NCI-H460 (cell line): ENCODE measurements at regions not wholly inside any gene's neighbourhood (a gene's known extent, or its start where the extent isn't known, plus 50 kb on each side); places are given as distances from the start of the nearest gene placed in this dataset.

Experiments
- DNase-seq: peaks from one replicate; pipeline ENCODE4 v3.0.0-alpha.2; 2016; ENCODE audit warnings: low read depth; ENCODE audit errors: extremely low read depth

DNA sequence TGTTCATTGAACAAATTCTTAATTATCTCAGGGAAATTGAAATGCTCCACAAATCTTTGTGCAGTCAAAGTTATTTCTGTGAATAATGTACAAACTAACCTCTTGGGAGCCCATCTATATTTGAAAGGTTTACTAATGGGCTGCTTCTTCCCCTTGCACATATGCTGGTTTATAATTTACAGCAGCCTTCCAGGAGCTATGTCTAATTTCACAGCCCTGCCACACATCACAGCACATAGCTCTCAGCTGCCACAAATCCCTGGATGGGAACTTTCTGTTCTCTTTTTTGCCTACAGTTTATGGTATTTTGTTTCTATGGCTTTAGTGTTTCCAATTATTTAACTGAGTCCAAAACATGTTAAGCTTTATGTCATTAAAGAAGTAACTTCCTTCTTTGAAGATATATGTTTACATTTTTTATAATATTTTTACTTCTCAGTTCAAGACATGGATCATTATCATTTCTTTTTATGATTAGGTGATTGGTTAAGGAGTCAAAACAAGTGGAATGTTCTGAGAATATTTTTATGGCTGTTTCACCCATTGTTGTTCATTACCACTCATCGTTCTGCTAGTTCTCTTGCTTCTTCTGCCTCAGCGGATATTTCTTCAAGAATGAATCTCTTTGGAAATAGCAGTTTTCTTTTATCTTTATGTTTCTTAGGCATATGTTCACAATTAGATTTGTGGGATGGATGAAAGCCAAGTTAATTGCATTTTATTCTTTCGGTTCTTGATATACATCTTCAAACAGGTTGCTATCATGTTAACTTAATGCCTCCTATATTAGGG lies 475.6 kb upstream of the MIS18BP1 start:
- DNase-seq = no peak

DNA sequence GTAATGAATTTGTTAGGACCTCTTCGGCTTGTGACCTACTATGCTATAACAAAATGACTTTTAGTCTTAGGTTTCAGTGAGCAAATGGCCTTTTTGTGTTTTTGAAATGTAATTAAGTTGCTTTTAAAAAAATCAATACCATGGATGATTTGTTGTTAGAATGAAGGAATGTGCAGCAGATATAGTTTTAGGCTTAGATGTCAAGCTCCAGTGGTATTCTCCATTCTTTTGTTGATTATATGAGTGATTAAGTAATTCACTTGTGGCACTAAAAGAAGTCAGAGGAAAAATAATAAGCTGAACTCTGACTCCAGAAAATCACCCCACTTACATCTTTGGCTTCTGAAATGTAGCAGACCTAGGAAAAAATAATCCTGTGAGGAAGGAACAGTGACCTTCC lies 474.1 kb upstream of the MIS18BP1 start:
- DNase-seq = no peak

DNA sequence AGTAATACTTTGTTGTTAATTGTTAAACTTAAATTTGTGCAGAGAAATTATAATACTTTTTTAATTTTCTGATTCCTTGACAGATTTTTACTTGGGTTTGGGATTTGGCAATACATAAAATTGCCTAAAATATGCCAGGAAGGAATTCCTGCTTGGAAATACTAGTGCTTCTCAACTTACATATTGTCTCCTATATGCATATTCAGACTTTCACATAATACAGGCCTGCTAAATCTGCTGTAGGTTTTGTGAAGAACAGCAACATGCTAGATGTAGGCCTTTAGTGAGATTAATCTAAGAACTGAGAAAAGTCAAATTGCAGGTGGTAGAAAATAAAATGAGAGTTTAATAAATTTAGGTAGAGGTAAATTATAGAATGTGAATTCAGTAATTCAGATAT lies 468.5 kb upstream of the MIS18BP1 start:
- no peak for DNase-seq

DNA sequence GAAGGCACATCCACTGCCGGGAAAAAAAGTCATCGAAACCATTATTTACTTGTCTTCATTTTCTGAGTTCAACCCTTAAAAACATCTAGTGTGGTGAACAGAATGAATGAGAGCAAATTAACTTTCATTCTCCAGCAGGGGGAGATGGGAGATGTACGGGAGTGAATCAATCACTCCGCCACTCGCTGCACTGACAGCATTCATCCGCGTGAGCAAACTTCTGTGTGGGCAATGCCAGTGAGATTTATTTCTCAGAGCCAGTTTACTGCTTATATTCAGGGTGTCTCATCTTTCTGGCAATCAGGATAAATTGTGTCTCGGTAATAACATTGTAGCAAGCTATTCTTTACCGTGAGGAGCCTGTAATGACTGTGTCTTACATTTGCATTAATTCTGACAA lies 463.6 kb upstream of the MIS18BP1 start:
- DNase-seq = peak; percentile 19

DNA sequence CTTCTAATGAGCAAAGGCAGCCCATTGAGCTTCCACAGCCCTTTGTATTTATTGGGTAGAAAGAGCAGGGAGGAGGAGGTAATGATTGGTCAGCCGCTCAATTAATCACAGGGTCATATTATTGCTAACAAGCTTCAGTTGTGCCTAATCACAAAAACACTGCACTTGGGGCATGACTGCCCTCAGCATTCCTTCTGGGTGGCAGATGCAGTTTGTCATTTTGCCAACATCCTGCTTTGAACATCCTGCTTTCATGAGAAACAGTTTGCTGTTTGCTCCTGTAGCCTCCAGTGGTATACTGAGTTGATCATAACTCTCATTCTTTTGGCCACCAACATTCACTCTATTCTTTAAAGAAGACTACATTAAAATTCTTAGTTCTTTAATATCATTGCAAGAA lies 462.9 kb upstream of the MIS18BP1 start:
- no peak for DNase-seq

DNA sequence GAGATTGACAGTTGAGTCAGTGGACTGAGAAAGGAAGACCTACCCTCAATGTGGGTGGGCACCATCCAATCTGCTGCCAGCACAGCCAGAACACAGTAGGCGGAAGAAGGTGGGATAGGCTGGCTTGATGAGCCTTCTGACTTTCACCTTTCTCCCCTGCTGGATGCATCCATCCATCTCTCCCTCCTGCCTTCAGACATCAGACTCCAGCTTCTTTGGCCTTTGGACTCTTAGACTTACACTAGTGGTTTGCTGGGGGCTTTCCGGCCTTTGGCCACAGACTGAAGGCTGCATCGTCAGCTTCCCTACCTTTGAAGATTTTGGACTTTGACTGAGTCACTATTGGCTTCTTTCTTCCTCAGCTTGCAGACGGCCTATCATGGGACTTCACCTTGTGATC lies 456.5 kb upstream of the MIS18BP1 start:
- no peak for DNase-seq

DNA sequence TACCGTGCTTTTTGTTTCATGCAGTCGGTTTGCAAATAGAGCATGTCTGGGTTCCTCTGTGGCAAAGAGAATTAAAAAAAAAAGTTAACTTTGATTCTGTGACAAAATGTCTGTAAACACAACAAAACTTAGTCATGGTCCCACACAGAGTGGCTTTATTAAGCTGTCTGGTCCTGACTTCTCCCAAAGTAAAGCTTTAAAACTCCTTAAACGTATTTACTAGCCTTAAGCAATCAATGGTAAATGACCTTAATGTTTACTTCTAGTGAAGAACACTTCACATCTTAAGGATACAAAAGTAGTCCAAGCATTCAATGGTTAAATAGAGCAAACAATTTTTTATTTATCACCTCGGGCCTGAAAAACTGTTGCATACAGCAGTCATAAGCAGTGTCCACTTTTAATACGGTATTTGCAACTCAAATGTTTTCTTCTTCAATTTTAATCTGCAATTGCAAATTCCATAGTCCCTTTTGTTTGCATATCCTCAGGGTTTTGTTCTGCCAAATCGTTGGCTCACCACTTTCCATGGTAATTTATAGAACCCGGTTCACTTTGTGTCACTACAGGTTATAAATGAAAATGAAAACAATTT lies 453.0 kb upstream of the MIS18BP1 start:
- DNase-seq = no peak

DNA sequence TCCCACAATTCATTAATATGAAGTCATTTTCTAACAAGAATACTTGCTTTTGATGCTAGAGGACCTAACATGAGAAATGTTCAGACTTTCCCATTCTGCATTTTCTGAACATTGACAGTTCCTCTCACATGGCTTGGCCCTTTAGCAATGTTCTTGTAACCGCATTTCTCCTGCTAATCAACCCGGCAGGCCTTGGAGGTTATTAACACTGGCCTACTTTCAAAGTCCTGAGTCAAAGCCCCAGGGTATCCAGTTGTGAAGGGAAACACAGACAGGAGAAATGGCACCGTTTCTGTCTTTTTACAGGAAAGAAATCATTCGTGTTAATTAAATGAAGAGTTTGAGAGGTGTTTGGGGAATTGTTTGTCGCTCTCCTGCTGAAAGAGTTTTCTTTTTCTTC lies 446.5 kb upstream of the MIS18BP1 start:
- DNase-seq = no peak

DNA sequence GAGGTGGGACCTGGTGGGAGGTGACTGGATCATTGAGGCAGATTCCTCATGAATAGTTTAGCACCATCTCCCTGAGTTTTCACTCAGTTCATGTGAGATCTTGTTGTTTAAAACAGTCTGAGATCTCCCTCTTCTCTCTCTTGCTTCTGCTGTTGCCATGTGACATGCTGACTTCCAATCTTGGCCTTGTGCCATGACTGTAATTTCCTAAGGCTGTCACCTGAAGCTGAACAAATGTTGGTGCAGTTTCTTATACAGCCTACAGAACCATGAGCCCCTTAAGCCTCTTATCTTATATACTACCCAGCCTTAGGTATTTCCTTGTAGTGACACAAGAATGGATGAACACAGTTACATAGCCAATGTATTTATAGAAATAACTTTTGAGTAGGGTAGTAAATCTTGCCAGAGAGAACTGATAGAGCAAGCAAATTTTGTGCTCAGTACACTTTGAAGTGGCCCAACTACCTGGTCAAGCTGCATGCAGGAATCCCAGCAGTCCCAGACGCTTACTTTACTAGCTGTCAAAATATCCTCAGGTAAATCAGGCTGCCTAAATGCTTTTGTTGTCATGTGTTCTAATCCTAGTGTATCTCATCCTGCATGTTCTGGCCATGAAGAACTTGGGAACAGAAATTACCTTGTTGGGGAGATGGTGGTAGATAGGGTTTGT lies 445.6 kb upstream of the MIS18BP1 start:
- DNase-seq = no peak

DNA sequence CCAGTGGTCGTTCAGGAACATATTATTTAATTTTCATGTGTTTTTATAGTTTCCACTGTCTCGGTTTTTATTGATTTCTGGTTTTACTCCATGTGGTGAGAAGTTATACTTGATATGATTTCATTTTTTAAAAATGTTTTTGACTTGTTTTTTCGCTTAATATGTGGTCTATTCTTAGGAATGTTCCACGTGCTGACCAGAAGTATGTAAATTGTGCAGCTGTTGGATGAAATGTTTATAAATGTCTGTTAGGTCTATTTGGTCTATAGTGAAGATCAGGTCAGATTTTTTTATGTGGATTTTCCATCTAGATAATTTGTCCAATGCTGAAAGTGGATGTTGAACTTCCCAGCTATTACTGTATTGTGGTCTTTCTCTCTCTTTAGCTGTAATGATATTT lies 433.8 kb upstream of the MIS18BP1 start:
- no peak for DNase-seq

DNA sequence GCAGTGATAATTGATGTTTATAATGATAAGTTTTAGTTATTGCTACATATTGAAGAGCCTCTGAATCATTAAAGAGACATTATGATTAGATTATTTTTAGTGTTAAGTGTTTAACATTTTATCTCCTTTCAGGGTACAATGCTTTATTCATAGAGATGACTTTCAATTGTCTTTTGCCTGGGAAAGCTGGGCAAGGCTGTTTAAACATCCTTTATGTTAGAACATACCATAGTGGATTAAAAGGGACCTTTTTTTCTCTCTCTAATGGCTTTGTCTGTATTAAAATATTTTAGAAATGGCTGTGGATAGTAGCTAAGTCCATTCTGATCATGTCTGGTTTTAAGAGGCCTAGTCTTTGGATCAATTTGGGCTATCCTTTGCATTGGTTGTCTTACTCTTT lies 427.5 kb upstream of the MIS18BP1 start:
- DNase-seq = no peak

DNA sequence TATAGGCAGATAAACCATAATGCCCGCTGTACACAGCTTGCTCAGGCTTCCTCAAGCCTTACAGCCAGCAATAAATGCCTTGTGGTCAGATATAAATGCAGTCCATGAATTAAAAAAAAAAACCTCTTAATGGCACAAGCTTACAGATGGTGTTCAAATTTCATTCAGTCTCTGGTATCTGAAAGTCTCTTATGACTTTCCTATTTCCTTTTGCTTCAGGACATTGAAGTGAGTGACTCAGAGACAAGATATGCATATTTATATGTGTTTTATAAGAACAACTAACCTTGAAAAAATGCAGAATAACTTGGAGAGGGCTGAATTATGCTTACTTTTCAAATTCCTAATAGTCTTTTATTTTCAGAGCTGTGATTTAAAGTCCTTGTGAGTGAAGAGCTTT lies 426.9 kb upstream of the MIS18BP1 start:
- DNase-seq = peak; percentile 7

DNA sequence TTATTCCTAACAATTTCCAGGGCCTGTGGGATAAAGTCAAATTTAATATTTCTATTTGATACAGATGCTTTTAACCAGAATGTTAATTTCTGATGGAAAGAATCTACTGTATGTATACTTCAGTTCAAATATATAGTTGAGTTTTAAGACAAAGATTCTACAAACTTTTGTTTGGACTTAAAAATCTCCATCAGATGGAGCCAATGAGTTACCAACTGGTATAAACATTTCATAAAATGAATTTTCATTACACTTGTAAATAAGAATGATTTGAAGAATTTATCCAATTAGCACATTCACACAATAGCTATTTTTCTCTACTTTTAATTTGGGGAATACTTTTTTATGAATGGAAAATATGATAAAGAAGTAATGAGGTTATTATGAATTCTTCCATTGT lies 425.2 kb upstream of the MIS18BP1 start:
- DNase-seq = no peak

DNA sequence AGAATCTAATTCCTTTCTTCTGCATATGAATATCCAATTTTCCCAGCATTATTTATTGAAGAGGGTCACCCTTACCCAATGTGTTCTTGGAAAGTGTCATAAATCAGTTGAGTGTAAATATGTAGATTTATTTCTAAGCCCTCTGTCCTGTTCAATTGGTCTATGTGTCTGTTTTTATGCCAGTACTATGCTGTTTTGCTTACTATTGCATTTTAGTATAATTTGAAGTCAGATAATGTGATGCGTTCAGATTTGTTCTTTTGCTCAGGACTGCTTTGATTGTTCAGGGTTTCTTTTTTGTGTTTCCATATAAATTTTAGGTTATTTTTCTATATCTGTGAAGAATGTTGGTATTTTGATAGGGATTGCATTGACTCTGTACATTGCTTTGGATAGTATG lies 420.4 kb upstream of the MIS18BP1 start:
- no peak for DNase-seq

DNA sequence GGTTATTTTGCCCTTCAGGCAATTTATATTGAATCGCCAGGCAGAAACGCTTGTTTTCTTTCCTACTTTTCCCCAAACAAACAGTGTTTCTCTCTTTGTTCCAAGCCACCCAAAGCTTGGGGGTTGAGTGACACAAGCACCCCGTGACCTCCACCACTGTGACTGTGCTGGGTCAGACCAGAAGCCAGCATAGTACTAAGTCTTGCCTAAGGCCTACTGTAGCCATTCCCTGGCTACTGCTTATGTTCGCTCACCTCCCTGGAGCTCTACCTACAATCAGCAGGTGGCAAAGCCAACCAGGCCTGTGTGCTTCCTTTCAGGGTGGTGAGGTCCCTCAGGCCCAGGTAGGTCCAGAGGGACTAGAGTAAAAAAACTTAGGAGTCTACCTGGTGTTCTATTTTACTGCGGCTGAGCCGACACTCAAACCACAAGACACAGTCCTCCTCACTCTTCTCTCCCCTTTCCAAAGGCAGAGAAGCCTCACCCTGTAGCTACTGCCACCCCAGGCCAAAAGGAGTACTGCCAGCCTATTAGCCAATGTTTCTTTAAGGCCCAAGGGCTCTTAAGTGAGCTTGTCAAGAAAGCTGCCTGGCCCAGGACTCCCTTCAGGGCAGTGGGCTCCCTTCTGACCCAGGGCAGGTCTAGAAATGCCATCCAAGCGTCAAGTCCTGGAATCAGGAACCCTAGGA lies 411.8 kb upstream of the MIS18BP1 start:
- no peak for DNase-seq

DNA sequence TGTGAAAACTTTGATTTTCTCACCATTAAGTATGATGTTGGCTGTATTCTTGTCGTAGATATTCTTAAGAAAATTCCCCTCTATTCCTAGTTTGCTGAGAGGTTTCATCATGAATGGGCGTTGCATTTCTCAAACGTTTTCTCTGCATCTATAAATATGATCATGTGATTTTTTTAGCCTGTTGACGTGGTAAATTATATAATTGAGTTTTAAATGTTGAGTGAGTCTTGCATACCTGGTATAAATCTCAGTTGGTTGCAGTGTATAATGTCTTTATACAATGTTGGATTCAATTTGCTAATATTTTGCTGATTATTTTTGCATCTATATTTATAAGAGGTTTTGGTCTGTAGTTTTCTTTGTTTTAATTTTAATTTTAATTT lies 405.9 kb upstream of the MIS18BP1 start:
- no peak for DNase-seq

DNA sequence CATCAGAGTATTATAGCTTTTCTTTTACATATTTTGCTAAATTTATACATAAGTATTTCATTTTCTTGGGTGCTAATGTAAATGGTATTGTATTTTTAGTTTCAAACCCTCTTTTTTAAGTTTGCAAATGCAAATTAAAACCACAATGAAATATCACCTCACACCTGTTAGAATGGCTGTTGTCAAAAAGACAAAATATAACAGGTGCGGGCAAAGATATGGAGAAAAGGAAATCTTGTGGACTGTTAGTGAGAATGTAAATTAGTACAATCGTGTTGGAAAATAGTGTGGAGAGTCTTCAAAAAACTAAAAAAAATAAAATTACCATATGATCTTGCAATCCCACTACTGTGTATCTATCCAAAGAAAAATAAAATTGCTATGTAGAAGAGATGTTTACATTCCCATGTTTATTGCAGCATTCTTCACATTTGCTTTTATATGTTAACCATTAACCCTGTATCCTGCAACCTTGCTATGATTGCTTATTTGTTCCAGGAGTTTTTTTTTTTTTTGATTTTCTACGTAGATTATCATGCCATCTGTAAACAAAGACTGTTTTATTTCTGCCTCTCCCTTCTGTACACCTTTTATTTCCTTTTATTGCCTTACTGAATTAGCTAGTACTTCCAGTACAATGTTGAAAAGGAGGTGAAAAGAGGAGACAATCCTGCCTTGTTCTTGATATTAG lies 405.4 kb upstream of the MIS18BP1 start:
- DNase-seq = no peak

DNA sequence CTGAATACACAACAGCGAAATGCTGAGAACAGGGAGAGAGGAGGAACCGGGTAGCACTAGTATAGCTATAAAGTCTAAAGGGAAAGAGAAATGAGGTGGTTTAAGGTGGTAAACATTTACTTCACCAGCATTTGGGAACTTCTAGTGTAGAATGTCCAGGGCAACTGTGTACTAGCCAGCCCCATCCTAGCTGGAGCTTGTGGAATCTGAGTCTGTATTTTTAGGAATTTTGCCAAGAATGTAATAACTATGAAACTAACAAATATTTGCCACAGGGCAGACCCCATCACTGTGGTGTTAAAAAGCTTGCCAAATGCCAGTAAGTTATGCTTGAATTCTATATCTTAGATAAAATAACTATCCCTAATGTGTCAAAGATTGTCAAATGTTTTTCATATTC lies 398.9 kb upstream of the MIS18BP1 start:
- DNase-seq = no peak

DNA sequence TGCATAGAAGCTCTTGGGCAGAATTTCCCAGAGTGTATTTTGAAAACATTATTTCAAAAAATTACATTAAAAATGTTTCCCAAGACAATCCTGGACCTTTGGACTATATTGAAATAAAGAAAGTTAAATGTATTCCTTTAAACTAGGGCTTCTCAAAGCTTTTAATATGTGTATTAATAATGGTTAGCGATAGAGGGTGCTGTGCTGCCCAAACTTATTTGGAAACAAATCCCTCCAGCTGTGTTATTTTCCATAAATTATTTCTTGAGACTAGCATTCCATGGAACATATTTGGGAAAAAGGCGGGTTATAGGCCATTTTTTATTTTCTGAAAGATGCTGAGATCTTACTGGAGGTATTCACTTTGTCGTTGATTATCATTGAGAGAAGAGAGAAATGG lies 397.8 kb upstream of the MIS18BP1 start:
- no peak for DNase-seq

DNA sequence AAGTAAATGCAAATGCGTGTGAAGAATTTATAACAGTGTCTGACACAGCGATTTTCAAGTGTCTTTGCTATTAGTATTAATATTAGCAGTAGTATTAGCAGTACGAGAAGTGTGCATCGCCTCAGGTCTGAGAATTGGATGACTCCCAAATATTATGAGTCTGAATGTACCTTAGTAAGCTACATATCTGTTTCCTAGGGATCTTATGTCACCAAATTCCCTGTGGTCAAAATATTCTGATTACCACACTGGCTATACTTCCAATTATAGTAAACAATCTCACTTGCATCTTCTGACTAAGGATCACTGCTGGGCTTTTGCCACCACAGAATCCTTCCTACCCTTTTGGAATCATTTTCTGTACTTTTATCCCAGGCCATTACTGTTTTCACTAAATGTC lies 396.0 kb upstream of the MIS18BP1 start:
- no peak for DNase-seq

DNA sequence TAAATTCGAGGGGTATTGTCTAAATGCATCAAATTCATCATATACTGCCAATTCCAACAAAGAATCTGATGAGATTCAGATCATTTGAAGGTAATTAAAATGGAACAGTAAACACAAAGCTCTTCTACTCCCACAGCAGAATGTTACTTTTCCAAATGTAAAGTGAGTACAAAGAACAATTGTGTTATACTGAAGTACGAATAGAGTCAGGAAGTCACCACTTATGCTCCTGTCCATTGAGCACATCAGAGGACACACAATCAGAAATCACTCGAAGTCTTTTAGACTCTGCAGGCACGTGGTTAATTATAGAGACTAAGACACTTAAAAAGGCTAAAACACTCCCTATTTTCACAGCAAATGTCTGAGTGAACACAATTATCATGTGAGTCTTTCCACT lies 388.5 kb upstream of the MIS18BP1 start:
- DNase-seq = no peak
